ENCODE measurements at regions not wholly inside any gene's neighbourhood (a gene's known extent, or its start where the extent isn't known, plus 50 kb on each side); places are given as distances from the start of the nearest gene placed in this dataset.

- TF ChIP-seq CTCF (IDR thresholded peaks at IDR 0.05 in 4 of 5, conservative IDR thresholded peaks at IDR 0.05 in 1 of 5) (no peak), POLR2A (IDR thresholded peaks at IDR 0.05) (no peak)
Observed at GRCh38 chr13:63024458-63024857, 1608.8 kb upstream of the PCDH20 start.

Measured in gastrocnemius medialis (tissue), 4 donors.